Activated CD8-positive, alpha-beta memory T cell treated with anti-CD3 and anti-CD28 coated beads, Interleukin-2, amount 50 U/mL, for 24 hours (primary cell): ENCODE measurements at regions not wholly inside any gene's neighbourhood (a gene's known extent, or its start where the extent isn't known, plus 50 kb on each side); places are given as distances from the start of the nearest gene placed in this dataset.

Experiments used
- DNase-seq: peaks from one replicate; pipeline ENCODE4 v3.0.0-alpha.2; 2020; ENCODE audit errors: extremely low read depth

DNA sequence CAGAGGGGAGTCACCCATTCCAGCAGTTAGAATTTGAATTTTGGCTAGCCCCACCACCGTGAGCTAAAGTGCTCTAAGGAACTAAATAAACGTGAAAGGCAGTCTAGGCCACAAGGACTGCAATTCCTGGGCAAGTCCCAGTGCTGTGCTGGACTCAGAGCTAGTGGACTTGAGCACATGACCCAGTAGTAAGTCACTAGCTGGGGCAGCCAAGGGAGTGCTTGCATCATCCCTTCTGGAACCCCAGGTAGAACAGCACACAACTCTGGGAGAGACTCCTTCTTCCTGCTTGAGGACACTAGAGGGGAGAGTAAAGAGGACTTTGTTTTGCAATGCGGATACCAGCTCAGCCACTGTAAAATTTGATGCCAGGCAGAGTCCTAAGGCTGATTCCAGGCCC is 672.2 kb downstream of the CPS1 start:
- DNase-seq, result no peak

DNA sequence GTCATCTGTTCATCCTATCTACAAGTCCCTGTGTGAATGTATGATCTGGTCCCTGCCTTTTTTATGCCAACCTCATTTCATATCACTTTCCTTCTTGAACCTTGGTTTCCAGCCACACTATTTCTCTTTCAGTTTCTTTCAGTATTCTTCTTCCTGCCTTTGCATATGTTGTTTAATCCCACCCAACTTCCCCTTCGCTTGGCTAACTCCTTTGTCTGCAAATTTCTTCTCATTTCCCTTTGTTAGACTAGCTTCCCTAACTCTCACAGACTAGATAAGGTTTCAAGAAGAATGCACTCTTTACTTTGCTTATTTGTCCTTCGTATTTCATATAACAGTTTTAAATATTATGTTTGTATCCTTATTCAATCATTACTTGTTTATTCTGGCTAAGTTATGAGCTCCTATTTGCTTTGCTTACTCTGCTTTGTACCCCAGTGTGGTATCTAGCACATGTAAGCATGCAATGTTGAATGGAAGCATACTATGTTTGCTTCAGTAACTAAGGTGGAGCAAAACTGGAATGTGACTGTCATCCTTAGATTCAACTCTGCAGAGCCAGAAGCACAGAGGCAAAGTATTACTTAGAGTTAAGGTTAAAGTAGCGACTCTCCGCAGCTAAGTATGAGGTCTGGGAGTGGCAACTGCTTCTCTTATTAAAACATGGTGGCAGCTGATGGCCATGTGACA is 681.3 kb downstream of the CPS1 start:
- no peak for DNase-seq

DNA sequence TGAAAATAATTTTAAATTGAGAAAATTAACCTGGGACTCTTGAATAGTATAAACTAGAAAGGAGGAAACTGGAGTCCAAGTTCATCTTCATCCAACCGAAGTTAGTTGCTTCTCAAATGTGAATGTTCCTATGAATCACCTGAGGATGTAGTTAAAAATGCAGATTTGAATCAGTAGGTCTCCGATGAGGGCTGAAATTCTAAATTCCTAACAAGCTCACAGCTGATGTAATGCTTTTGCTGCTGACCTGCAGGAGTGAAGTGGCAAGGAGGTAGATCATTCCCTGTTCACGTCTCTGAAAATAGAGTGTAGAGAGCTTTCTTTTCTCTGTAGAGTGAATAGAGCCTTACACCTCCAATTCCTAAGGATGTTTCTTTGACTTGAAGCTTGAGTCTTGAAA is 685.5 kb downstream of the CPS1 start:
- DNase-seq, result no peak

DNA sequence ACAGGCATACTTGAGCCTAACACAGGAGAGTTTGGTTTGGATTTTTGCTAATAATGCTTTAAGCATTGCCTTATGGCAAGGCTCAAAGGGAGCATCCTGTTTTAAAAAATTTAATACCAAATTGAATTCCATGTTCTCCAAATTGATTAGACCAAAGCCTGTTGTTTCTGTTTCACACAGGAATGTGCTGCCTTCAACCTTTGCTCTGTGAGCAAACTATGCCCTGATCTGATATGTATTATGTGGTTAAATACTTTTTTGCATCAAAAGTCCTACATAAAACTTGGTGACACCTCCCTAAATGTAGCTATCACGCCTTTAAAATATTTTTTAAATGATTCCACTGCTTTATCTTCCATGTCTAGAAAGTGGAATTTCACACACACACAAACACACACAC is 691.4 kb downstream of the CPS1 start:
- no peak for DNase-seq

DNA sequence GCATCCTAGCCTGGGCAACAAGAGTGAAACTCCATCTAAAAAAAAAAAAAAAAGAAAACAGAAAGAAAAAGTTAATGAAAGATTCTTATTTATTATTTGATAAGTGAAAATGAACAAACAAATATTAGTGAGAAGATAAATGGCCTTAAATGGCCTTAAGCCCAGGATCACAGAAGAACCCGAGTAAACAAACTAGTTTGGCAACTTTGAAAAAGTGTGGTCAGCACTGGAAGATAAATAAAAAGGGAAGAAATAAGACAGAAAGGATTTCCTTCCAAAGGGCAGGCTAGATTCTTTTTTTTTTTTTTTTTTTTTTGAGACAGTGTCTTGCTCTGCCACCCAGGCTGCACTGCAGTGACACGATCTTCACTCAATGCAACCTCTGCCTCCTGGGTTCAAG is 692.4 kb downstream of the CPS1 start:
- DNase-seq, result no peak

DNA sequence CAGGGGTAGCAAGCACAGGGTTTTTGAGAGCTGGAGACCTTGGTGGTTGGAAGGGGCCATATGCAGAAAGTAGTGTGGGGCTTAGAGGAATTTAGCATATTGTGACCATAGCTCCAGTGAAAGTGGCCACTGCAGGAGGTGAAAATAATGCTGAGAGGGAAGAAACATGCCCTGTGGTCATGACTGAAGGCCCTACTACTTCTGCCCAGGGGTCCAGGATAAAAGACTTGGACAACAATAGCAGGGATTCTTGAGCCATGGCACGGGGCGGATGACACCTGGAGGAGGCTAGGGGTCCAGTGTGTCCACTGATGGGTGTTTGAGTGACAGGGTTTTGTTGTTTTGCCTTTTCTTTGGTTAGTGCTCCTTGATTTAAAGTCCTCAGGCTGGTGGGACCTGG is 694.6 kb downstream of the CPS1 start:
- no peak for DNase-seq

DNA sequence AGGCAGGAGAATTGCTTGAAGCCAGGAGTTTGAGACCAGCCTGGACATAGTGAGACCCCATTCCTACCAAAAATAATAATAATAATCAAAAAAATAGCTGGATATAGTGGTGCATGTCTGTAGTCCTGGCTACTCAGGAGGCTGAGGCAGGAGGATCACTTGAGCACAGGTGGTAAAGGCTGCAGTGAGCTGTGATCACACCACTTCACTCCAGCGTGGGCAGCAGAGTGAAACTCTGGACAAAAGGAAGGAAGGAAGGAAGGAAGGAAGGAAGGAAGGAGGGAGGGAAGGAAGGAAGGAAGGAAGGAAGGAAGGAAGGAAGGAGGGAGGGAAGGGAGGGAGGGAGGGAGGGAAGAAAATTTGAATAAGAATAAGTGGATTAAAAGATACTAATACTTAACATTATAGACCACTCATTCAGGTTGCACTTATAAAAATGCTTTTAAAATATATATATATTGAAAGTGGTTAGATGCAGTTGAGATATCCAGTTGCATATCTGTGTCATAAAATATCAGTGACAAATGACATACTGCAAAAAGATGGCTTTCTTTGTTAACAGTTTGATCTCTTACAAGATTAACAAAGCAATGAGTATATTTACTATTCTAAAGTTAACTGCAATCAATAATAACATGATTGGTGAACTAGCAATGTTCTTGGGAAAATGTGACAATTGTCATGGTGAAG is 702.4 kb downstream of the CPS1 start:
- no peak for DNase-seq

DNA sequence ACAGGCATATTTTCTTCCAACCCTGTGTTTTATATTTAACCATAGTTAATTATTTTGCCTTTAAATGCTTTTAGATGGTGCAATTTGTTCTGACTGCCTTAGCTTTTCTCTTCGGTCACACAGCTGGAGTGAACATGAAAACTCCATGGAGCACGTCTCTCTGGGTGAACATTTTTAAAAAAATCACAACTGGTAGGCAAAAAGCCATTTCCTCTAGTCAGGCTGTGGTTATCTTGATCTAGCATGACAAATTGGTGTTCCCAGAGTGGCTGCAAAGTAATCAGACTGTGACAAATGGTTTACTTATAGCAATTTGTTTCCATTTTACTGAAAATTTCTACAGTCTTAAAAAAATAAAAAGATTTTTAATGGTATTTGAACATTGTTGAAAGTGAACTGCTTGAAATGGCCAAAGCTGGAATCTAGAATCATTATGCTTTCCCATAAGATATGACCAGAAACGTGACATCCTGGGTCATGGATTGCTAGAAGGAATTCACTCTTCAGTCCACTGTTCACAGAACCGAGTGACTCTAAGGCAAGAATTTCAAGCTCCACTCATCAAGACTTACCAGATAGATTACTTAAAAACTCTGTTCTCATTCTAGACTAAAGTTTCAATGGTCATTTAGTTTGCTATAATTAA is 703.6 kb downstream of the CPS1 start:
- no peak for DNase-seq

DNA sequence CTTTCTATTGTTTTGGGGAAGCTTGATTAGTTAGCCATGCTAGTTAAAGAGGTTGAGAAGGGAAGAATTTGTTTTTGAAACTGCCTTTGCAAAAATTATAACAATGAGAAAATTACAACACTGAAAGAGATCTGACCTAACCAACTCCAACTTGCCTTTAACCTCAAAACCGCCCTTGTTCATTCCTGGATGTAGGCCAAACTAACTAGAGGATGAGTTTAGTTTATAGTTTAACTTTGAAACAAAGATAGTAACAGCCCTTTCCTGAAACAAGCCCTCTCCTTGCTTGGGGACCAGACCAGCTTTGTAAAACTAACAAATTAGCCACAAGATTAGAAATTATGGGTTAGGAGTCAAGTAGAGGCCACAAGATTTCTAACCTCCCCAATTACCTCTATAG is 713.9 kb downstream of the CPS1 start:
- no peak for DNase-seq

DNA sequence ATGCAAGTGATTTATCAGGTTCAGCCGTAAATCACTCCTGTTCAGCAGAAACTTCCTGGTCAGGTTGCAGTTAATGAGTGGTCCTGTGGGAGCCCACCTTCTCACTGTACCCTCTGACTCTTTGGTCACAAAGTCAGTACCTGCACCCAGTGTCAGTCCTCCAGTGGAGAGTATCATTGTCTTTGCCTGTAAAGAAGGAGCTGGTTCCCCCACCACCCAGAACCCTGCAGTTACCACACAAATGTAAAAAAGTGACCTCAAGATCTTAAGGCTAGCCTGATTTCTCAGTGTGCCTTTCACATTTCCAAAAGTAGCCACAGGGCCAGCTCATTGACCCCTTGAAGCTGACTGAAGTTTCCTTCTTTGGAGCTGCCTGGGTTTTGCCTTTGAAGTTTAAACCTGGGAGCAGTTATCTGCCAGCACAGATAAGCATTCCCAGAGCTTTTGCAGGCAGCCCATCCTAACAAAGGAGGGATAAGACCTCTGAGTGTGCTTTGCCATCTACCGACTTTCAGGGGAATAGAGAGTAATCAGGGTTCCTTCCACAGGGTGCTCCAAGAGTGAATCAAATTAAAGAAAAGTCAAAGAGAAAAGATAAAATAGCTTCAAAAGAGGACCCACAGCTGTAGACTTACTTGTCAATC is 725.2 kb downstream of the CPS1 start:
- DNase-seq, result no peak

DNA sequence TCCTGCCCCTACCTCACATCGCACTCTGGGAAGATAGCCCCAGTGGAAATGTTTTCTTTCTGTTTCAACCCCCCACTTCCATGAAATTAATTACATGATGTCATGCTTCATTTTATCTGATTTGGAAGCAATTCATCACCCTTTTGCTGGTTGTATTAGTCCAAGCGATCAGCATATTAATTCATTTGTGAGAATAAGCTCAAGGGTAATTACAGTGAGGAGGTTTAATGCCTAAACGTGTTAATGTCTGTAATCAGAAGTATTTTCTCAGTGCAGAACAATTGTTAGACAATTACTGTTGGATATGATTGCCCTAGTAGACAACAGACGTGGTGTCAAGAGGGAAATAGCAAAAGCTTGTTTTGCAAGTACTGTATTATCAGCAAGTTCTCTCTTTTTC is 746.3 kb downstream of the CPS1 start:
- DNase-seq, result no peak

DNA sequence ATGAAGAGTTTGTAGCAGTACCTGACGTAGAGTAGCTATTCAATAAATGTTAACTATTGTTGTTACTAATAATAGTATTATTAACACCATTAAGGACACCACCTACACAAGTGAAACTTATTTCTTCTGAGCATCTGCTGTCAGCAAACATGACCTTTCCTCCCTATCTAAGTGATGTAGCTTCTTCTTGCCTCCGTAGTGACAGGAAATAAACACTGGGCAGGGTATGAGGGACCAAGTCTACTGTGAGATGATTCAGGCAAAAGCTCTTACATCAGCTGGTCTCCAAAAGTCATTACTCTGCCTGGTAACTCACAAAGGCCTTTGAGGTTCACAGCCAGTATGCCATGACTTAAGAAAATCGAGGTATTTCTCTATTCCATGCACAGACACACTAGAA is 750.5 kb downstream of the CPS1 start:
- DNase-seq, result no peak
